ENCODE measurements at regions not wholly inside any gene's neighbourhood (a gene's known extent, or its start where the extent isn't known, plus 50 kb on each side); places are given as distances from the start of the nearest gene placed in this dataset.

- TF ChIP-seq, protein P1, sequence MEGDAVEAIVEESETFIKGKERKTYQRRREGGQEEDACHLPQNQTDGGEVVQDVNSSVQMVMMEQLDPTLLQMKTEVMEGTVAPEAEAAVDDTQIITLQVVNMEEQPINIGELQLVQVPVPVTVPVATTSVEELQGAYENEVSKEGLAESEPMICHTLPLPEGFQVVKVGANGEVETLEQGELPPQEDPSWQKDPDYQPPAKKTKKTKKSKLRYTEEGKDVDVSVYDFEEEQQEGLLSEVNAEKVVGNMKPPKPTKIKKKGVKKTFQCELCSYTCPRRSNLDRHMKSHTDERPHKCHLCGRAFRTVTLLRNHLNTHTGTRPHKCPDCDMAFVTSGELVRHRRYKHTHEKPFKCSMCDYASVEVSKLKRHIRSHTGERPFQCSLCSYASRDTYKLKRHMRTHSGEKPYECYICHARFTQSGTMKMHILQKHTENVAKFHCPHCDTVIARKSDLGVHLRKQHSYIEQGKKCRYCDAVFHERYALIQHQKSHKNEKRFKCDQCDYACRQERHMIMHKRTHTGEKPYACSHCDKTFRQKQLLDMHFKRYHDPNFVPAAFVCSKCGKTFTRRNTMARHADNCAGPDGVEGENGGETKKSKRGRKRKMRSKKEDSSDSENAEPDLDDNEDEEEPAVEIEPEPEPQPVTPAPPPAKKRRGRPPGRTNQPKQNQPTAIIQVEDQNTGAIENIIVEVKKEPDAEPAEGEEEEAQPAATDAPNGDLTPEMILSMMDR (conservative IDR thresholded peaks at IDR 0.05 in 1 of 2, IDR thresholded peaks at IDR 0.05 in 1 of 2; ENCODE audit: low read depth in 1 of 2, low read length in 2 of 2) = no peak
- TF ChIP-seq EZH2 (IDR thresholded peaks at IDR 0.05; ENCODE audit: low read length, missing control alignments) = no peak
Measured at GRCh38 chr7:36072620-36073019, 80.4 kb upstream of the EEPD1 start.
